H9 (cell line): ENCODE measurements at regions not wholly inside any gene's neighbourhood (a gene's known extent, or its start where the extent isn't known, plus 50 kb on each side); places are given as distances from the start of the nearest gene placed in this dataset.

Experiments used
- DNase-seq: peaks from one replicate; pipeline ENCODE4 v3.0.0-alpha.2; 2017
- H2AFZ ChIP-seq: one replicate; pipeline ENCODE4 v1.6.1; 2013; ENCODE audit warnings: mild to moderate bottlenecking, low read length, control low read depth, moderate library complexity
- H2AK5ac ChIP-seq: 2 replicates; pipeline ENCODE4 v1.6.1; 2013; ENCODE audit warnings: low read length, control low read depth, mixed read lengths; ENCODE audit not compliant: insufficient read length
- H2BK120ac ChIP-seq: one replicate; pipeline ENCODE4 v1.6.1; 2013; ENCODE audit warnings: low read depth, mild to moderate bottlenecking, low read length, control low read depth, inconsistent platforms; ENCODE audit not compliant: poor library complexity, severe bottlenecking
- H2BK12ac ChIP-seq: 2 replicates; pipeline ENCODE4 v1.6.1; 2013; ENCODE audit warnings: low read length, control low read depth, mixed read lengths, low read depth; ENCODE audit not compliant: insufficient read length
- H2BK15ac ChIP-seq: 2 replicates; pipeline ENCODE4 v1.6.1; 2013; ENCODE audit warnings: low read depth, low read length, control low read depth
- H2BK20ac ChIP-seq: one replicate; pipeline ENCODE4 v1.6.1; 2013; ENCODE audit warnings: low read depth, mild to moderate bottlenecking, low read length, control low read depth, inconsistent platforms; ENCODE audit not compliant: poor library complexity, severe bottlenecking
- H2BK5ac ChIP-seq: 2 replicates; pipeline ENCODE4 v1.6.1; 2013; ENCODE audit warnings: low read length, control low read depth, mixed read lengths; ENCODE audit not compliant: insufficient read length
- H3K14ac ChIP-seq: 2 replicates; pipeline ENCODE4 v1.6.1; 2013; ENCODE audit warnings: low read length, control low read depth; ENCODE audit not compliant: insufficient read depth
- H3K18ac ChIP-seq: 2 replicates; pipeline ENCODE4 v1.6.1; 2013; ENCODE audit warnings: low read depth, mild to moderate bottlenecking, mixed read lengths, low read length, control low read depth; ENCODE audit not compliant: insufficient read length
- H3K23ac ChIP-seq: 2 replicates; pipeline ENCODE4 v1.6.1; 2013; ENCODE audit warnings: low read length, control low read depth, mixed read lengths, low read depth; ENCODE audit not compliant: insufficient read length
- H3K23me2 ChIP-seq: 2 replicates; pipeline ENCODE4 v1.6.1; 2013; ENCODE audit warnings: low read depth, mild to moderate bottlenecking, mixed read lengths, low read length, control low read depth; ENCODE audit not compliant: insufficient read length, poor library complexity, severe bottlenecking
- H3K27ac ChIP-seq: 2 replicates; pipeline ENCODE4 v1.5.1; 2013; ENCODE audit warnings: low read length, control low read depth, mixed read lengths, low read depth; ENCODE audit not compliant: insufficient read length
- H3K27me3 ChIP-seq: 2 replicates; pipeline ENCODE4 v1.6.1; 2013; ENCODE audit warnings: low read length, control low read depth, inconsistent platforms; ENCODE audit not compliant: insufficient read depth
- H3K4ac ChIP-seq: 2 replicates; pipeline ENCODE4 v1.6.1; 2013; ENCODE audit warnings: low read depth, mild to moderate bottlenecking, control low read depth, inconsistent platforms, low read length, moderate library complexity
- H3K4me1 ChIP-seq: 2 replicates; pipeline ENCODE4 v1.6.1; 2013; ENCODE audit warnings: low read length, control low read depth, inconsistent platforms; ENCODE audit not compliant: insufficient read depth
- H3K4me2 ChIP-seq: 2 replicates; pipeline ENCODE4 v1.6.1; 2013; ENCODE audit warnings: low read length, control low read depth, mixed read lengths; ENCODE audit not compliant: insufficient read length, insufficient read depth
- H3K56ac ChIP-seq: 2 replicates; pipeline ENCODE4 v1.6.1; 2013; ENCODE audit warnings: low read depth, mild to moderate bottlenecking, mixed read lengths, low read length, control low read depth; ENCODE audit not compliant: insufficient read length
- H3K79me1 ChIP-seq: 2 replicates; pipeline ENCODE4 v1.6.1; 2013; ENCODE audit warnings: low read depth, mild to moderate bottlenecking, moderate library complexity, low read length, control low read depth, inconsistent platforms; ENCODE audit not compliant: insufficient read depth, poor library complexity, severe bottlenecking
- H3K79me2 ChIP-seq: 2 replicates; pipeline ENCODE4 v1.6.1; 2013; ENCODE audit warnings: low read length, control low read depth, inconsistent platforms; ENCODE audit not compliant: insufficient read depth
- H3K9ac ChIP-seq: 2 replicates; pipeline ENCODE4 v1.6.1; 2013; ENCODE audit warnings: low read length, control low read depth, mixed read lengths; ENCODE audit not compliant: insufficient read length; ENCODE audit errors: extremely low read depth
- H3K9me3 ChIP-seq: one replicate; pipeline ENCODE4 v1.6.1; 2013; ENCODE audit warnings: low read depth, low read length, inconsistent platforms; ENCODE audit not compliant: control insufficient read depth
- H3T11ph ChIP-seq: one replicate; pipeline ENCODE4 v1.6.1; 2013; ENCODE audit warnings: mild to moderate bottlenecking, low read length, control low read depth, inconsistent platforms
- H4K20me1 ChIP-seq: one replicate; pipeline ENCODE4 v1.6.1; 2013; ENCODE audit not compliant: control insufficient read depth, insufficient read length, insufficient read depth
- H4K5ac ChIP-seq: 2 replicates; pipeline ENCODE4 v1.6.1; 2013; ENCODE audit warnings: low read depth, mild to moderate bottlenecking, mixed read lengths, low read length, control low read depth; ENCODE audit not compliant: insufficient read length
- H4K8ac ChIP-seq: replicated peaks from 2 replicates; pipeline ENCODE4 v1.6.1; 2013; ENCODE audit warnings: low read length, control low read depth, mixed read lengths, low read depth; ENCODE audit not compliant: insufficient read length
- H4K91ac ChIP-seq: 2 replicates; pipeline ENCODE4 v1.6.1; 2013; ENCODE audit warnings: low read depth, mild to moderate bottlenecking, moderate library complexity, mixed read lengths, low read length, control low read depth; ENCODE audit not compliant: insufficient read length
- H3K27ac Mint-ChIP-seq, 3 experiments: 2 replicates in 2 of 3; 3 replicates in 1 of 3; pipeline ENCODE4 v1.8.0; 2020 to 2021; ENCODE audit warnings: mixed read lengths in 3 of 3, mild to moderate bottlenecking in 1 of 3, moderate library complexity in 1 of 3
- H3K27me3 Mint-ChIP-seq: 2 replicates; pipeline ENCODE4 v1.8.0; 2021; ENCODE audit warnings: low read depth, mild to moderate bottlenecking, moderate library complexity, mixed read lengths
- H3K36me3 Mint-ChIP-seq, 3 experiments: 2 replicates in 2 of 3; 3 replicates in 1 of 3; pipeline ENCODE4 v1.8.0; 2020 to 2021; ENCODE audit warnings: low read depth in 3 of 3, mixed read lengths in 3 of 3; ENCODE audit not compliant: insufficient read depth in 1 of 3
- H3K4me1 Mint-ChIP-seq, 2 experiments: 2 replicates each; pipeline ENCODE4 v1.8.0; 2020; ENCODE audit warnings: mixed read lengths in 2 of 2
- H3K4me3 Mint-ChIP-seq, 2 experiments: 2 replicates in 1 of 2; 3 replicates in 1 of 2; pipeline ENCODE4 v1.8.0; 2020 to 2021; ENCODE audit warnings: mild to moderate bottlenecking in 2 of 2, mixed read lengths in 2 of 2, moderate library complexity in 1 of 2
- H3K9me3 Mint-ChIP-seq, 2 experiments: 2 replicates in 1 of 2; 3 replicates in 1 of 2; pipeline ENCODE4 v1.8.0; 2020; ENCODE audit warnings: mild to moderate bottlenecking in 2 of 2, mixed read lengths in 2 of 2, moderate library complexity in 1 of 2
- CTCF ChIP-seq: fragments of 200-600 bp; sonication (generic); conservative IDR thresholded peaks from 3 replicates; pipeline ENCODE4 v1.8.0; 2021; ENCODE audit warnings: antibody characterized with exemption, mild to moderate bottlenecking
- WGBS: extraction: QIAGEN DNeasy Blood & Tissue Kit; methylation state at CpG from one replicate; pipeline ENCODE4 v1.1.7; 2013; ENCODE audit warnings: missing lambda C conversion rate, low lambda C conversion rate, mixed read lengths; ENCODE audit not compliant: insufficient read length; ENCODE audit errors: extremely low coverage; 5-methylcytosine and 5-hydroxymethylcytosine counted together

GRCh38 chr11:19537803-19538453 is 174.7 kb upstream of the NAV2 start:
- no peak overlapping the region for H2BK12ac ChIP-seq
- Mint-ChIP-seq H3K9me3 (no peaks in the 10 kb centered on the region; a peak in 1 of 5 replicates), H3K27me3 (peaks cover 6% of the 10 kb centered on the region; the same call in 1 of the 2 replicates), H3K36me3 (no peaks in the 10 kb centered on the region), H3K4me3 (no peak overlapping the region), H3K27ac (no peak overlapping the region; a peak in 1 of 7 replicates), H3K4me1 (peaks cover 8% of the 10 kb centered on the region in 2 experiments)
- H3K27me3 ChIP-seq, result no peaks in the 10 kb centered on the region
- H3K4me1 ChIP-seq, result no peaks in the 10 kb centered on the region
- no peak for DNase-seq
- H3K9me3 ChIP-seq, result no peaks in the 10 kb centered on the region
- no peaks in the 10 kb centered on the region for H3K23me2 ChIP-seq
- H2BK20ac ChIP-seq, result no peak overlapping the region
- no peak overlapping the region for H4K5ac ChIP-seq
- no peak overlapping the region for H2BK120ac ChIP-seq
- no peaks in the 10 kb centered on the region for H3K79me1 ChIP-seq
- H3K27ac ChIP-seq, result no peak overlapping the region
- H3K14ac ChIP-seq, result no peak overlapping the region
- H3K4me2 ChIP-seq, result no peak overlapping the region
- no peak overlapping the region for H2AK5ac ChIP-seq
- no peak overlapping the region for H2BK15ac ChIP-seq
- H3K56ac ChIP-seq, result no peak overlapping the region
- no peak overlapping the region for H3K4ac ChIP-seq
- no peak overlapping the region for H3K9ac ChIP-seq
- no peak overlapping the region for H4K8ac ChIP-seq
- H3K23ac ChIP-seq, result no peak overlapping the region
- no peak overlapping the region for H4K91ac ChIP-seq
- no peaks in the 10 kb centered on the region for H4K20me1 ChIP-seq
- no peaks in the 10 kb centered on the region for H3K79me2 ChIP-seq
- no peak overlapping the region for H3K18ac ChIP-seq
- no peak for TF ChIP-seq CTCF
- no CpG with 5 or more reads among the region's 3 CpGs for WGBS
- H3T11ph ChIP-seq, result no peak overlapping the region
- H2BK5ac ChIP-seq, result no peak overlapping the region
- no peak overlapping the region for H2AFZ ChIP-seq
